ENCODE measurements at regions not wholly inside any gene's neighbourhood (a gene's known extent, or its start where the extent isn't known, plus 50 kb on each side); places are given as distances from the start of the nearest gene placed in this dataset.

DNA sequence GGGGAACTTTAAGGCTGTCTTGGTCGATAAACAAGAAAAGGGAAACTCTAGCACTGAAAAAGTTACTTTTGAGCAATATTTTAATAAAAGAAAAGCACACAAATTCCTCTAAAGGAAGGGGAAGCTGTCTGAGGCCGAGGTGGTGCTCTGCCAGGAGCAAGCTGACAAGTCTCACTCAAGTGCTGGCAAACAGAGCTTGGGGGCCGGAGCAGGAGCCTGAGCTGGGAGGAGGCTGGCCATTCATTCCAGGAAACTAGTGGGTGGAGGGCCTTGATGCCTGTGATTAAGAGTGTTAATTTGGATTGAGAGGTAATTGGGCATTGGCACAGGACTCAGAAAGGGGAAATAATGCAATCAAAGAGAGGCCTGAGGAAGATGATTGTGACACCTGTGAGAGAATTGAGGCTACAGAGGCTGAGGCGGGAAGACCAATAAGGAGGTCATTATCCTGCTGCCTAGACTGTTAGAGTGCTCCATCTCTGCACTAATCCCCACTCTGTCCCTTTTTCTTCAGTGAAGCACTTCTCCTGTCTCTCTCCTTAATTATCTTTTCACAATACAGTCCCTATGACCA, 154.9 kb upstream of the COL1A2 start:
- Histone ChIP-seq H3K4ac (ENCODE audit: low read depth, low read length) (no peak overlapping the region), H3K4me3 (ENCODE audit: insufficient read depth, low read depth, low read length) (no peak overlapping the region), H2AFZ (replicated peaks; ENCODE audit: low read length, poor library complexity) (no peak overlapping the region), H3K79me1 (ENCODE audit: low read depth in 1 of 2, low read length in 2 of 2) (no peaks in the 10 kb centered on the region), H3K4me1 (ENCODE audit: control insufficient read depth, insufficient read depth, low read length) (no peaks in the 10 kb centered on the region), H2AK5ac (ENCODE audit: low read depth, low read length) (no peak overlapping the region), H3K36me3 (ENCODE audit: control insufficient read depth, insufficient read depth, low read length) (no peaks in the 10 kb centered on the region), H3K27ac (ENCODE audit: insufficient read depth, low read length) (no peak overlapping the region), H4K5ac (ENCODE audit: low read depth, low read length) (no peak overlapping the region), H2AK9ac (replicated peaks; ENCODE audit: low read depth, low read length, poor library complexity) (no peak overlapping the region), H4K20me1 (ENCODE audit: insufficient read depth, low read length) (no peaks in the 10 kb centered on the region), H3K18ac (ENCODE audit: low read depth, low read length) (no peak overlapping the region), H3K4me2 (ENCODE audit: low read depth, low read length) (no peak overlapping the region), H3K56ac (ENCODE audit: extremely low read depth, insufficient read depth, low read length) (no peak overlapping the region), H3K27me3 (ENCODE audit: control insufficient read depth, insufficient read depth, low read length) (no peaks in the 10 kb centered on the region), H2BK120ac (ENCODE audit: low read depth, low read length) (no peak overlapping the region), H2BK20ac (ENCODE audit: low read depth, low read length) (no peak overlapping the region), H3K9me1 (ENCODE audit: insufficient read depth, low read length) (no peaks in the 10 kb centered on the region), H3K9ac (ENCODE audit: low read depth, low read length) (no peak overlapping the region), H3K9me3 (ENCODE audit: control insufficient read depth, insufficient read depth, low read length) (no peaks in the 10 kb centered on the region), H3K14ac (replicated peaks; ENCODE audit: low read depth, low read length) (no peak overlapping the region), H2BK5ac (ENCODE audit: low read depth, low read length, poor library complexity, severe bottlenecking) (no peak overlapping the region), H2BK15ac (ENCODE audit: low read depth, low read length) (no peak overlapping the region), H3K23ac (ENCODE audit: low read depth, low read length) (no peak overlapping the region), H4K91ac (ENCODE audit: insufficient read depth, low read depth, low read length) (no peak overlapping the region), H4K8ac (ENCODE audit: low read depth in 2 of 2, low read length in 2 of 2) (no peak overlapping the region)
- TF ChIP-seq CEBPB (IDR thresholded peaks at IDR 0.05; ENCODE audit: low read depth, low read length): no peak
- TF ChIP-seq POLR2A (IDR thresholded peaks at IDR 0.05; ENCODE audit: low read depth, low read length): no peak
- TF ChIP-seq CHD1 (IDR thresholded peaks at IDR 0.05; ENCODE audit: low read depth, low read length): no peak
- TF ChIP-seq, protein P1, sequence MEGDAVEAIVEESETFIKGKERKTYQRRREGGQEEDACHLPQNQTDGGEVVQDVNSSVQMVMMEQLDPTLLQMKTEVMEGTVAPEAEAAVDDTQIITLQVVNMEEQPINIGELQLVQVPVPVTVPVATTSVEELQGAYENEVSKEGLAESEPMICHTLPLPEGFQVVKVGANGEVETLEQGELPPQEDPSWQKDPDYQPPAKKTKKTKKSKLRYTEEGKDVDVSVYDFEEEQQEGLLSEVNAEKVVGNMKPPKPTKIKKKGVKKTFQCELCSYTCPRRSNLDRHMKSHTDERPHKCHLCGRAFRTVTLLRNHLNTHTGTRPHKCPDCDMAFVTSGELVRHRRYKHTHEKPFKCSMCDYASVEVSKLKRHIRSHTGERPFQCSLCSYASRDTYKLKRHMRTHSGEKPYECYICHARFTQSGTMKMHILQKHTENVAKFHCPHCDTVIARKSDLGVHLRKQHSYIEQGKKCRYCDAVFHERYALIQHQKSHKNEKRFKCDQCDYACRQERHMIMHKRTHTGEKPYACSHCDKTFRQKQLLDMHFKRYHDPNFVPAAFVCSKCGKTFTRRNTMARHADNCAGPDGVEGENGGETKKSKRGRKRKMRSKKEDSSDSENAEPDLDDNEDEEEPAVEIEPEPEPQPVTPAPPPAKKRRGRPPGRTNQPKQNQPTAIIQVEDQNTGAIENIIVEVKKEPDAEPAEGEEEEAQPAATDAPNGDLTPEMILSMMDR (conservative IDR thresholded peaks at IDR 0.05; ENCODE audit: low read depth, low read length): no peak
- TF ChIP-seq NFE2L2 (IDR thresholded peaks at IDR 0.05; ENCODE audit: low read depth, low read length): no peak
- no peak for TF ChIP-seq MXI1 (IDR thresholded peaks at IDR 0.05; ENCODE audit: borderline replicate concordance, low read depth, low read length)
- TF ChIP-seq RCOR1 (IDR thresholded peaks at IDR 0.05; ENCODE audit: insufficient replicate concordance, low read length): no peak
- TF ChIP-seq MAZ (IDR thresholded peaks at IDR 0.05; ENCODE audit: borderline replicate concordance, low read depth, low read length): no peak
- TF ChIP-seq MAFK (IDR thresholded peaks at IDR 0.05; ENCODE audit: low read depth, low read length): no peak
- TF ChIP-seq ELK1 (IDR thresholded peaks at IDR 0.05; ENCODE audit: borderline replicate concordance, low read depth, low read length): no peak
- TF ChIP-seq USF2 (IDR thresholded peaks at IDR 0.05; ENCODE audit: low read depth, low read length): no peak
- TF ChIP-seq BHLHE40 (IDR thresholded peaks at IDR 0.05; ENCODE audit: low read depth, low read length): no peak
- TF ChIP-seq RAD21 (IDR thresholded peaks at IDR 0.05; ENCODE audit: low read length): no peak
- no peak for TF ChIP-seq SMC3 (IDR thresholded peaks at IDR 0.05; ENCODE audit: low read depth, low read length)
- dilution Hi-C loops (cut with HindIII; ENCODE audit: low sequenced_read_pairs, unreplicated experiment) (no loop called here), intact Hi-C loops (cut with micrococcal nuclease) (no loop called here), in situ Hi-C loops (cut with MboI; ENCODE audit: low sequenced_read_pairs) (no loop called here)
- no TSS peak for BruUV-seq (replicated peaks)
- ChIA-PET CTCF (interaction anchor here (0.6 to 1.1 kb wide), 2 partner anchors 49 to 84 kb away, joined by 3 read pairs; no protein-coding TSS in a partner anchor), POLR2A (ENCODE audit: unreplicated experiment) (interaction anchor here (0.6 kb wide), 1 partner anchor 440 kb away, joined by 5 read pairs; no protein-coding TSS in a partner anchor)
- 19% methylated on average over 2 of the region's 4 CpGs; no CpG with 5 or more reads in 1 of the 2 experiments for WGBS, 2 experiments (ENCODE audit: extremely low coverage in 2 of 2, insufficient read length in 1 of 2)
- no peak for ATAC-seq (ENCODE audit: low read depth)
- DNase-seq: no peak

Measured in IMR-90 (cell line).